Neural cell (in vitro differentiated cells): ENCODE measurements at regions not wholly inside any gene's neighbourhood (a gene's known extent, or its start where the extent isn't known, plus 50 kb on each side); places are given as distances from the start of the nearest gene placed in this dataset.

ENCODE experiments used
- H2AFZ ChIP-seq: fragments of 200-600, 300-800 bp; sonication (generic), shearing (Covaris generic); 2 replicates; pipeline ENCODE4 v1.6.0; 2014; ENCODE audit warnings: low read depth, mild to moderate bottlenecking, antibody characterized with exemption, low read length, moderate library complexity
- H3F3A ChIP-seq: fragments of 200-600 bp; shearing (Covaris generic); 2 replicates; pipeline ENCODE4 v1.6.1; 2016; ENCODE audit warnings: mild to moderate bottlenecking, moderate library complexity, mixed read lengths, antibody characterized with exemption, low read length; ENCODE audit not compliant: insufficient read depth, poor library complexity, severe bottlenecking
- H3K27ac ChIP-seq: fragments of 200-600, 300-800 bp; sonication (generic), shearing (Covaris generic); 2 replicates; pipeline ENCODE4 v1.5.1; 2014; ENCODE audit warnings: mild to moderate bottlenecking, low read length, moderate library complexity
- H3K27me3 ChIP-seq: fragments of 300-800, 200-600 bp; sonication (generic), shearing (Covaris generic); 2 replicates; pipeline ENCODE4 v1.6.0; 2014; ENCODE audit warnings: mild to moderate bottlenecking, low read depth, low read length, moderate library complexity; ENCODE audit not compliant: insufficient read depth
- H3K36me3 ChIP-seq: fragments of 300-800, 200-600 bp; sonication (generic), shearing (Covaris generic); 2 replicates; pipeline ENCODE4 v1.5.1; 2014; ENCODE audit warnings: mild to moderate bottlenecking, antibody characterized with exemption, low read length, moderate library complexity; ENCODE audit not compliant: insufficient read depth
- H3K4me2 ChIP-seq: fragments of 300-800, 200-600 bp; sonication (generic), shearing (Covaris generic); 2 replicates; pipeline ENCODE4 v1.6.0; 2014; ENCODE audit warnings: mild to moderate bottlenecking, low read length
- H3K4me3 ChIP-seq: fragments of 300-800, 200-600 bp; sonication (generic), shearing (Covaris generic); 2 replicates; pipeline ENCODE4 v1.5.1; 2014; ENCODE audit warnings: mild to moderate bottlenecking, low read length, moderate library complexity
- H3K79me2 ChIP-seq: fragments of 200-600 bp; shearing (Covaris generic); replicated peaks from 2 replicates; pipeline ENCODE4 v1.6.0; 2014; ENCODE audit warnings: mild to moderate bottlenecking, low read length, moderate library complexity; ENCODE audit not compliant: insufficient read depth
- H3K9ac ChIP-seq: fragments of 300-800, 200-600 bp; sonication (generic), shearing (Covaris generic); 2 replicates; pipeline ENCODE4 v1.6.1; 2016; ENCODE audit warnings: mild to moderate bottlenecking, low read length, mixed read lengths
- H3K9me2 ChIP-seq: fragments of 200-600 bp; shearing (Covaris generic); 2 replicates; pipeline ENCODE4 v1.6.1; 2016; ENCODE audit warnings: mild to moderate bottlenecking, low read length, mixed read lengths; ENCODE audit not compliant: insufficient read depth
- H3K9me3 ChIP-seq: fragments of 200-600, 300-800 bp; sonication (generic), shearing (Covaris generic); 2 replicates; pipeline ENCODE4 v1.6.1; 2016; ENCODE audit warnings: mild to moderate bottlenecking, mixed run types, low read length, moderate library complexity, mixed read lengths
- H4K20me1 ChIP-seq: fragments of 200-600 bp; shearing (Covaris generic); 2 replicates; pipeline ENCODE4 v1.6.1; 2016; ENCODE audit warnings: mild to moderate bottlenecking, mixed run types; ENCODE audit not compliant: insufficient read depth
- CTCF ChIP-seq: fragments of 450-650 bp; IDR thresholded peaks from 2 replicates; pipeline ENCODE4 v1.5.1; 2014; ENCODE audit warnings: antibody characterized with exemption, mild to moderate bottlenecking, moderate library complexity; ENCODE audit not compliant: poor library complexity, severe bottlenecking
- EP300 ChIP-seq: fragments of 450-650 bp; conservative IDR thresholded peaks from 2 replicates; pipeline ENCODE4 v1.6.1; 2014; ENCODE audit warnings: antibody characterized with exemption, mild to moderate bottlenecking, moderate library complexity; ENCODE audit not compliant: poor library complexity, severe bottlenecking
- EZH2 ChIP-seq: fragments of 200-600, 300-800 bp; shearing (Covaris generic), sonication (generic); IDR thresholded peaks from 2 replicates; pipeline ENCODE4 v1.6.1; 2014; ENCODE audit warnings: antibody characterized with exemption, low read length, borderline replicate concordance, mild to moderate bottlenecking; ENCODE audit not compliant: insufficient read depth, poor library complexity, severe bottlenecking
- MXI1 ChIP-seq: fragments of 450-650 bp; conservative IDR thresholded peaks from 2 replicates; pipeline ENCODE4 v1.6.1; 2014; ENCODE audit warnings: antibody characterized with exemption, mild to moderate bottlenecking; ENCODE audit not compliant: poor library complexity, severe bottlenecking
- POLR2AphosphoS5 ChIP-seq: IDR thresholded peaks from 2 replicates; pipeline ENCODE4 v1.6.1; 2012
- RAD21 ChIP-seq: fragments of 450-650 bp; conservative IDR thresholded peaks from 2 replicates; pipeline ENCODE4 v1.6.1; 2014; ENCODE audit warnings: antibody characterized with exemption, mild to moderate bottlenecking, moderate library complexity
- SMC3 ChIP-seq: fragments of 450-650 bp; conservative IDR thresholded peaks from 2 replicates; pipeline ENCODE4 v1.6.1; 2014; ENCODE audit warnings: antibody characterized with exemption, mild to moderate bottlenecking, moderate library complexity; ENCODE audit not compliant: poor library complexity
- TAF1 ChIP-seq: IDR thresholded peaks from 2 replicates; pipeline ENCODE4 v1.6.1; 2012; ENCODE audit warnings: low read depth
- TF ChIP-seq, protein P1 (sequence below): IDR thresholded peaks from 2 replicates; pipeline ENCODE4 v1.6.1; 2012; ENCODE audit warnings: borderline replicate concordance

DNA sequence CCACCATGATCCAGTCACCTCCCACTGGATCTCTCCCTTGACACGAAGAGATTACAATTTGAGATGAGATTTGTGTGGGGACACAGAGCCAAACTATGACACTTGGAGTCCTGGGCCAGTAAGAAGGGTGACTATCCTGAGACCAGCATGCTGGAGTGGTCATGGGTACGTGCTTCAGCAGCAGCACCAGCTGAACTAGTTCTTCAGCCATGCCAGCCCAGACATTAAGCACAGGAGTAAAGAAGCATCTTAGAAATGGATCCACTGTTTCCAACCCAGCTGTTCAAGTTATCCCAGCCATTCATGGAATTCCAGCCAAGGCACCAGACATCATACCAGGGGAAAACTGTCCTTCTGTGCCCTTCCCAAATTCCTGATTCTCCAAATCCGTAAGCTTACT, 370.0 kb downstream of the MAFB start:
- Histone ChIP-seq H3K9ac (no peak overlapping the region), H3F3A (peaks cover 3% of the 10 kb centered on the region), H2AFZ (no peak overlapping the region), H3K9me2 (no peaks in the 10 kb centered on the region), H3K4me2 (no peak overlapping the region), H3K79me2 (no peaks in the 10 kb centered on the region), H3K9me3 (no peaks in the 10 kb centered on the region), H4K20me1 (no peaks in the 10 kb centered on the region), H3K36me3 (no peaks in the 10 kb centered on the region), H3K27me3 (peaks cover 6% of the 10 kb centered on the region), H3K4me3 (no peak overlapping the region), H3K27ac (no peak overlapping the region)
- no peak for TF ChIP-seq EZH2
- TF ChIP-seq EP300 = no peak
- no peak for TF ChIP-seq MXI1
- TF ChIP-seq SMC3 = no peak
- no peak for TF ChIP-seq POLR2AphosphoS5
- no peak for TF ChIP-seq RAD21
- no peak for TF ChIP-seq TAF1
- TF ChIP-seq CTCF = no peak
- TF ChIP-seq, protein P1, sequence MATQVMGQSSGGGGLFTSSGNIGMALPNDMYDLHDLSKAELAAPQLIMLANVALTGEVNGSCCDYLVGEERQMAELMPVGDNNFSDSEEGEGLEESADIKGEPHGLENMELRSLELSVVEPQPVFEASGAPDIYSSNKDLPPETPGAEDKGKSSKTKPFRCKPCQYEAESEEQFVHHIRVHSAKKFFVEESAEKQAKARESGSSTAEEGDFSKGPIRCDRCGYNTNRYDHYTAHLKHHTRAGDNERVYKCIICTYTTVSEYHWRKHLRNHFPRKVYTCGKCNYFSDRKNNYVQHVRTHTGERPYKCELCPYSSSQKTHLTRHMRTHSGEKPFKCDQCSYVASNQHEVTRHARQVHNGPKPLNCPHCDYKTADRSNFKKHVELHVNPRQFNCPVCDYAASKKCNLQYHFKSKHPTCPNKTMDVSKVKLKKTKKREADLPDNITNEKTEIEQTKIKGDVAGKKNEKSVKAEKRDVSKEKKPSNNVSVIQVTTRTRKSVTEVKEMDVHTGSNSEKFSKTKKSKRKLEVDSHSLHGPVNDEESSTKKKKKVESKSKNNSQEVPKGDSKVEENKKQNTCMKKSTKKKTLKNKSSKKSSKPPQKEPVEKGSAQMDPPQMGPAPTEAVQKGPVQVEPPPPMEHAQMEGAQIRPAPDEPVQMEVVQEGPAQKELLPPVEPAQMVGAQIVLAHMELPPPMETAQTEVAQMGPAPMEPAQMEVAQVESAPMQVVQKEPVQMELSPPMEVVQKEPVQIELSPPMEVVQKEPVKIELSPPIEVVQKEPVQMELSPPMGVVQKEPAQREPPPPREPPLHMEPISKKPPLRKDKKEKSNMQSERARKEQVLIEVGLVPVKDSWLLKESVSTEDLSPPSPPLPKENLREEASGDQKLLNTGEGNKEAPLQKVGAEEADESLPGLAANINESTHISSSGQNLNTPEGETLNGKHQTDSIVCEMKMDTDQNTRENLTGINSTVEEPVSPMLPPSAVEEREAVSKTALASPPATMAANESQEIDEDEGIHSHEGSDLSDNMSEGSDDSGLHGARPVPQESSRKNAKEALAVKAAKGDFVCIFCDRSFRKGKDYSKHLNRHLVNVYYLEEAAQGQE = no peak

GRCh38 chr20:40317156-40317790, 371.8 kb downstream of the MAFB start:
- H3K27me3 ChIP-seq = peaks cover 6% of the 10 kb centered on the region
- no peak overlapping the region for H3K4me3 ChIP-seq
- no peaks in the 10 kb centered on the region for H3F3A ChIP-seq
- H2AFZ ChIP-seq = no peak overlapping the region
- H3K4me2 ChIP-seq = no peak overlapping the region
- H3K9me3 ChIP-seq = no peaks in the 10 kb centered on the region
- no peaks in the 10 kb centered on the region for H4K20me1 ChIP-seq
- H3K36me3 ChIP-seq = no peaks in the 10 kb centered on the region
- no peak overlapping the region for H3K27ac ChIP-seq
- TF ChIP-seq, protein P1 = no peak
- TF ChIP-seq RAD21 (no peak), EP300 (no peak), POLR2AphosphoS5 (no peak), SMC3 (no peak), CTCF (no peak), MXI1 (no peak), EZH2 (no peak), TAF1 (no peak)
- no peaks in the 10 kb centered on the region for H3K79me2 ChIP-seq
- no peak overlapping the region for H3K9ac ChIP-seq
- no peaks in the 10 kb centered on the region for H3K9me2 ChIP-seq
